A549 (cell line): ENCODE measurements at regions not wholly inside any gene's neighbourhood (a gene's known extent, or its start where the extent isn't known, plus 50 kb on each side); places are given as distances from the start of the nearest gene placed in this dataset.

Source experiments
- ATAC-seq, 2 experiments: fragments of 200-7000 bp in 1 of 2; fragments of >200 bp in 1 of 2; cut with Nextera tagmentation in 1 of 2; cut with Tn5 transposase in 1 of 2; 3 replicates each; pipeline versions ENCODE4 v1.8.0 to v1.9.1; 2018 to 2020; ENCODE audit warnings: mild to moderate bottlenecking in 1 of 2, moderate library complexity in 1 of 2
- CTCF ChIA-PET: fragments of 300-600 bp; sonication (Branson Sonifier 250); formaldehyde crosslinking; extraction: SDS; loops from one replicate; lab custom pipeline; 2021; ENCODE audit warnings: antibody characterized with exemption, inconsistent platforms; lab: Yijun Ruan, JAX
- POLR2A ChIA-PET: fragments of 350-600 bp; formaldehyde crosslinking; extraction: SDS; loops from one replicate; lab custom pipeline; 2021; ENCODE audit warnings: antibody characterized with exemption, inconsistent platforms; lab: Yijun Ruan, JAX
- DNase-seq, 2 experiments: peaks; one replicate each; pipeline versions ENCODE4 v3.0.0 to v3.0.0-alpha.2; 2011 to 2016; ENCODE audit warnings: low read depth in 1 of 2, low spot score in 1 of 2
- FAIRE-seq: peaks from 2 replicates; lab custom pipeline; 2011; peaks lifted over from hg19 to GRCh38; lab: Jason Lieb, UNC
- H3K27ac ChIP-seq, 2 experiments: fragments of >200 bp; sonication (Bioruptor Twin); formaldehyde crosslinking; 3 replicates each; pipeline ENCODE4 v1.5.1; 2016 to 2017
- H3K4me1 ChIP-seq: fragments of >200 bp; sonication (Bioruptor Twin); formaldehyde crosslinking; 3 replicates; pipeline ENCODE4 v1.6.1; 2016
- H3K4me2 ChIP-seq: fragments of >200 bp; sonication (Bioruptor Twin); formaldehyde crosslinking; 3 replicates; pipeline ENCODE4 v1.6.1; 2016
- H3K4me3 ChIP-seq: fragments of >200 bp; sonication (Bioruptor Twin); formaldehyde crosslinking; 3 replicates; pipeline ENCODE4 v1.5.1; 2016
- H3K9me3 ChIP-seq: fragments of >200 bp; sonication (Bioruptor Twin); formaldehyde crosslinking; 3 replicates; pipeline ENCODE4 v1.6.1; 2016
- BHLHE40 ChIP-seq: IDR thresholded peaks from 2 replicates; pipeline ENCODE4 v1.6.1; 2012; ENCODE audit warnings: low read depth, low read length, inconsistent platforms
- CHD2 ChIP-seq: fragments of 150-350 bp; IDR thresholded peaks from 2 replicates; pipeline ENCODE4 v1.6.1; 2014; ENCODE audit warnings: low read length; ENCODE audit not compliant: partially characterized antibody
- CHD4 ChIP-seq: fragments of 200-600 bp; sonication (generic); IDR thresholded peaks from 2 replicates; pipeline ENCODE4 v1.6.1; 2016; ENCODE audit warnings: antibody characterized with exemption, mild to moderate bottlenecking, borderline replicate concordance
- E2F6 ChIP-seq: IDR thresholded peaks from 2 replicates; pipeline ENCODE4 v1.6.1; 2012; ENCODE audit warnings: low read depth, borderline replicate concordance
- ESRRA ChIP-seq: fragments of 150-350 bp; IDR thresholded peaks from 2 replicates; pipeline ENCODE4 v1.6.1; 2014; ENCODE audit warnings: mild to moderate bottlenecking, low read length, borderline replicate concordance
- FOSL2 ChIP-seq, 2 experiments: fragments of 450-650 bp in 1 of 2; fragments of >200 bp in 1 of 2; sonication (Bioruptor Twin) in 1 of 2; formaldehyde crosslinking; IDR thresholded peaks; 2 replicates each; pipeline versions ENCODE4 v1.5.0 to v1.6.1; 2016 to 2020; ENCODE audit warnings: mild to moderate bottlenecking in 1 of 2, moderate library complexity in 1 of 2
- FOXS1 ChIP-seq: fragments of 250-450 bp; sonication (Bioruptor Pico); IDR thresholded peaks from 2 replicates; pipeline ENCODE4 v1.5.0; 2020; ENCODE audit warnings: mild to moderate bottlenecking, moderate library complexity
- GATA3 ChIP-seq: IDR thresholded peaks from 2 replicates; pipeline ENCODE4 v1.6.1; 2012; ENCODE audit warnings: borderline replicate concordance
- HMGXB4 ChIP-seq: fragments of 250-450 bp; sonication (Bioruptor Pico); IDR thresholded peaks from 2 replicates; pipeline ENCODE4 v1.5.0; 2021; ENCODE audit warnings: mild to moderate bottlenecking, moderate library complexity, borderline replicate concordance
- HOXA7 ChIP-seq: fragments of 250-450 bp; sonication (Bioruptor Pico); IDR thresholded peaks from 2 replicates; pipeline ENCODE4 v1.5.0; 2020; ENCODE audit warnings: mild to moderate bottlenecking, moderate library complexity
- HOXB13 ChIP-seq: fragments of 250-450 bp; sonication (Bioruptor Pico); IDR thresholded peaks from 2 replicates; pipeline ENCODE4 v1.5.0; 2020; ENCODE audit warnings: low read depth, mild to moderate bottlenecking, moderate library complexity
- HOXB5 ChIP-seq: fragments of 250-450 bp; sonication (Bioruptor Pico); IDR thresholded peaks from 2 replicates; pipeline ENCODE4 v1.5.0; 2020; ENCODE audit warnings: mild to moderate bottlenecking, moderate library complexity
- JUNB ChIP-seq: fragments of >200 bp; sonication (Bioruptor Twin); formaldehyde crosslinking; IDR thresholded peaks from 2 replicates; pipeline ENCODE4 v1.6.1; 2016
- KDM5A ChIP-seq: fragments of 200-600 bp; sonication (generic); IDR thresholded peaks from 2 replicates; pipeline ENCODE4 v1.6.1; 2016; ENCODE audit warnings: antibody characterized with exemption, mild to moderate bottlenecking
- MAFK ChIP-seq: fragments of 450-650 bp; IDR thresholded peaks from 2 replicates; pipeline ENCODE4 v1.6.1; 2014; ENCODE audit not compliant: partially characterized antibody
- MAX ChIP-seq: IDR thresholded peaks from 2 replicates; pipeline ENCODE4 v1.6.1; 2012
- RAD21 ChIP-seq, 2 experiments: fragments of >200 bp in 1 of 2; sonication (Bioruptor Twin) in 1 of 2; formaldehyde crosslinking in 1 of 2; IDR thresholded peaks in 1 of 2; conservative IDR thresholded peaks in 1 of 2; 2 replicates in 1 of 2; 3 replicates in 1 of 2; pipeline ENCODE4 v1.6.1; 2012 to 2018; ENCODE audit warnings: inconsistent platforms in 1 of 2
- RCOR1 ChIP-seq: fragments of 150-350 bp; IDR thresholded peaks from 2 replicates; pipeline ENCODE4 v1.6.1; 2014; ENCODE audit warnings: antibody characterized with exemption, low read length, low read depth
- RNF2 ChIP-seq: fragments of 200-600 bp; sonication (generic); IDR thresholded peaks from 2 replicates; pipeline ENCODE4 v1.6.1; 2016; ENCODE audit warnings: low read depth, mild to moderate bottlenecking, antibody characterized with exemption, moderate library complexity, borderline replicate concordance
- TFCP2L1 ChIP-seq: fragments of 250-450 bp; sonication (Bioruptor Pico); IDR thresholded peaks from 2 replicates; pipeline ENCODE4 v1.5.0; 2021; ENCODE audit warnings: mild to moderate bottlenecking
- TP53 ChIP-seq: fragments of 250-450 bp; sonication (Bioruptor Pico); IDR thresholded peaks from 2 replicates; pipeline ENCODE4 v1.5.0; 2021; ENCODE audit warnings: mild to moderate bottlenecking, moderate library complexity
- USF2 ChIP-seq: fragments of 450-650 bp; IDR thresholded peaks from 2 replicates; pipeline ENCODE4 v1.6.1; 2014; ENCODE audit warnings: antibody characterized with exemption
- ZSCAN20 ChIP-seq: fragments of 250-450 bp; sonication (Bioruptor Pico); IDR thresholded peaks from 2 replicates; pipeline ENCODE4 v1.8.0; 2022; ENCODE audit warnings: mild to moderate bottlenecking, moderate library complexity
- WGBS: methylation state at CpG from one replicate; pipeline ENCODE4 v1.1.6; 2017; ENCODE audit errors: missing lambda C conversion rate; 5-methylcytosine and 5-hydroxymethylcytosine counted together

GRCh38 chr7:10727636-10728035 is 246.0 kb upstream of the PHF14 start:
- Histone ChIP-seq H3K4me2 (no peak overlapping the region), H3K4me1 (no peaks in the 10 kb centered on the region), H3K9me3 (no peaks in the 10 kb centered on the region), H3K4me3 (no peak overlapping the region), H3K27ac (no peak overlapping the region)
- no peak for TF ChIP-seq KDM5A
- no peak for TF ChIP-seq HOXA7 (CRISPR knock-in tag)
- no peak for TF ChIP-seq ESRRA
- no peak for TF ChIP-seq ZSCAN20 (CRISPR knock-in tag)
- no peak for TF ChIP-seq HMGXB4 (CRISPR knock-in tag)
- no peak for TF ChIP-seq RCOR1
- TF ChIP-seq BHLHE40: no peak
- TF ChIP-seq HOXB13 (CRISPR knock-in tag): no peak
- TF ChIP-seq E2F6: no peak
- TF ChIP-seq MAX: no peak
- no peak for TF ChIP-seq RNF2
- no peak for TF ChIP-seq FOXS1 (CRISPR knock-in tag)
- no peak for TF ChIP-seq FOSL2 (IDR thresholded peaks at IDR 0.05)
- no peak for TF ChIP-seq FOSL2 (CRISPR knock-in tag; IDR thresholded peaks at IDR 0.05)
- no peak for TF ChIP-seq GATA3
- TF ChIP-seq TP53 (CRISPR knock-in tag): no peak
- no peak for TF ChIP-seq HOXB5
- TF ChIP-seq CHD4: no peak
- no peak for TF ChIP-seq RAD21 (conservative IDR thresholded peaks at IDR 0.05 in 1 of 2, IDR thresholded peaks at IDR 0.05 in 1 of 2)
- TF ChIP-seq JUNB: no peak
- no peak for TF ChIP-seq USF2
- 0% methylated on average over 5 of the region's 5 CpGs for WGBS
- ATAC-seq (no peak), DNase-seq (no peak), FAIRE-seq (no peak)
- ChIA-PET CTCF (interaction anchor here (1.3 kb wide), 1 partner anchor 11 kb away, joined by 3 read pairs; no protein-coding TSS in a partner anchor), POLR2A (no interaction called here)

GRCh38 chr7:10731253-10731773 is 242.4 kb upstream of the PHF14 start:
- ATAC-seq (no peak), FAIRE-seq (no peak)

GRCh38 chr7:10733747-10734146 is 239.9 kb upstream of the PHF14 start:
- H3K27ac ChIP-seq: no peak overlapping the region
- FAIRE-seq: no peak
- no peak overlapping the region for H3K4me2 ChIP-seq
- no peaks in the 10 kb centered on the region for H3K9me3 ChIP-seq
- ATAC-seq: no peak
- 65% methylated on average over 1 of the region's 1 CpG for WGBS
- ChIA-PET POLR2A (no interaction called here), CTCF (interaction anchor here (0.7 kb wide), 1 partner anchor 892 kb away, joined by 3 read pairs; no protein-coding TSS in a partner anchor)
- no peak for DNase-seq
- no peak for TF ChIP-seq CHD2
- TF ChIP-seq MAFK: peak; percentile 39
- no peaks in the 10 kb centered on the region for H3K4me1 ChIP-seq
- no peak overlapping the region for H3K4me3 ChIP-seq

More at GRCh38 chr7:10731253-10731773, 242.4 kb upstream of the PHF14 start:
- no peak overlapping the region for H3K27ac ChIP-seq
- H3K4me3 ChIP-seq: no peak overlapping the region
- no peaks in the 10 kb centered on the region for H3K4me1 ChIP-seq
- H3K4me2 ChIP-seq: no peak overlapping the region
- CTCF ChIA-PET: interaction anchor here (0.6 kb wide), 1 partner anchor 48 kb away, joined by 4 read pairs; no protein-coding TSS in a partner anchor
- no peak for TF ChIP-seq TFCP2L1
- WGBS: 32% methylated on average over 4 of the region's 4 CpGs
- no peak for DNase-seq
- POLR2A ChIA-PET: no interaction called here
- H3K9me3 ChIP-seq: no peaks in the 10 kb centered on the region
